Neural progenitor cell (in vitro differentiated cells): ENCODE measurements at regions not wholly inside any gene's neighbourhood (a gene's known extent, or its start where the extent isn't known, plus 50 kb on each side); places are given as distances from the start of the nearest gene placed in this dataset.

ENCODE experiments used
- EZH2 ChIP-seq: fragments of 200-600 bp; sonication (generic); IDR thresholded peaks from 2 replicates; pipeline ENCODE4 v1.6.1; 2017; ENCODE audit warnings: antibody characterized with exemption, mild to moderate bottlenecking, moderate library complexity
- TF ChIP-seq, protein P1 (sequence below): fragments of 200-600 bp; sonication (generic); IDR thresholded peaks from 2 replicates; pipeline ENCODE4 v1.5.1; 2017; ENCODE audit warnings: antibody characterized with exemption, mild to moderate bottlenecking

DNA sequence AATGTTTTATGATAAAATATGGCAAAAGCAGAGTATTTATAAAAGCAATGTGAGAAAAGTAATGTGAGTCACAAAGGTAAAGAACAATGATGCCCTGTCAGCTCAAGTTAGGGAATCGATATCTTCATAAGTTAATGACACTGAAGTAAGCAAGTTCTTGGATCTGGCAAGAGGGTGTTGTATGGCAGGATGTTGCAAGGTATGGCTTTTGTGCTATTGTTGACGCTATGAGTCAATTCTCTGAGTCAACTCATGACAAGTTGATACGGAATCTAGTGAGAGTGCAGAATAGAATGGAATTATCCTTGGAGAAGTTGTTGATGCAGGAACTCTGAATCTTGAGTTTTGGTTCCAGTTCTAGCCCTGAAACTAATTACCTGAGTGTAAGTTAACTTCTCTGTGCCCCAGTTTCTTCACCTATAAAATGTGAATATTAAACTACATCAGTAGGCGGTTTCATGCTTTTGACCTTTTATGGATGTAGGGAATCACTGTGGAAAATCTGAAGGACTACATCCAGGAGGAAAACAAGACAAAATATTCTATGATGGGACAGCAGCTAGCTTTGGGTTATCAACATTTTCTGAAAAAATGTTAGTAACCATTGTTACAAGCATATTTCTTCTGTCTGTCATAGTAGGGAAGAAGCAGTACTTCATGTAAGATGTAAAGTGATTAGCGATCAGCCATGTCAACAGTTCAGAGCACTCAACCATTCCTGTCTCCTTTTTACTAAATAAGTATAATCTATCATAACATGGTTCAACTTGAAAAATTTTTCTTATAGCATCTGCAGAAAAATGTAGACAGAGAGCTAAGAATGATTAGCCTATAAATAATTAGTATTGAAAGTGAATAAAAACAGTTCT, 96.9 kb downstream of the ATP6V1G3 start:
- TF ChIP-seq, protein P1, sequence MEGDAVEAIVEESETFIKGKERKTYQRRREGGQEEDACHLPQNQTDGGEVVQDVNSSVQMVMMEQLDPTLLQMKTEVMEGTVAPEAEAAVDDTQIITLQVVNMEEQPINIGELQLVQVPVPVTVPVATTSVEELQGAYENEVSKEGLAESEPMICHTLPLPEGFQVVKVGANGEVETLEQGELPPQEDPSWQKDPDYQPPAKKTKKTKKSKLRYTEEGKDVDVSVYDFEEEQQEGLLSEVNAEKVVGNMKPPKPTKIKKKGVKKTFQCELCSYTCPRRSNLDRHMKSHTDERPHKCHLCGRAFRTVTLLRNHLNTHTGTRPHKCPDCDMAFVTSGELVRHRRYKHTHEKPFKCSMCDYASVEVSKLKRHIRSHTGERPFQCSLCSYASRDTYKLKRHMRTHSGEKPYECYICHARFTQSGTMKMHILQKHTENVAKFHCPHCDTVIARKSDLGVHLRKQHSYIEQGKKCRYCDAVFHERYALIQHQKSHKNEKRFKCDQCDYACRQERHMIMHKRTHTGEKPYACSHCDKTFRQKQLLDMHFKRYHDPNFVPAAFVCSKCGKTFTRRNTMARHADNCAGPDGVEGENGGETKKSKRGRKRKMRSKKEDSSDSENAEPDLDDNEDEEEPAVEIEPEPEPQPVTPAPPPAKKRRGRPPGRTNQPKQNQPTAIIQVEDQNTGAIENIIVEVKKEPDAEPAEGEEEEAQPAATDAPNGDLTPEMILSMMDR, result no peak
- no peak for TF ChIP-seq EZH2
